ENCODE measurements at regions not wholly inside any gene's neighbourhood (a gene's known extent, or its start where the extent isn't known, plus 50 kb on each side); places are given as distances from the start of the nearest gene placed in this dataset.

DNA sequence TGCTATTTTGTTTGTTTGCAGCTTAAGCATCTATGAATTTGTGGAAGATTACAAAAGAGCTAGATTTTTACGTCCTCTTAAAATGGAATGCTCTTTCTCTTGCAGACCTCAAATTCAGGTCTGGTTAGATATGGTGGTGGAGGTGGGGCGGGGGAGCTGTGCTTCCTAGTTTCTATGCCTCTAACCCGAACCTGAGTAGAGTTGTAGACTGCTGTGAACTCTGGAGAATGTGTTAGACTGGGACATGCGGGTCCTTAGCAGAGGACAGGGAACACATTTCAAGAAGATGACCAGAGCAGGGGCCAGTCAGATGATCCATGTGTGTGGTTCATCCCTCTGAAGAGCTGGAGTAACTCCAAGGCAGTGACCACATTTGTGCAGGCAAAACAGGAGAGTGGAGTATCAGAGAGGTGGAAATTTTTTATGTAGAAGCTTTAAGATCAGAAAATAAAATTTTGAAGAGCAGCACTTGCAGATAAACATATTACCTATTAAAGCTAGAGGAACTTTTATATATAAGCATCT is 154.9 kb downstream of the FAM174A start:
- H3K36me3 ChIP-seq, result no peaks in the 10 kb centered on the region
- TF ChIP-seq, protein P1, sequence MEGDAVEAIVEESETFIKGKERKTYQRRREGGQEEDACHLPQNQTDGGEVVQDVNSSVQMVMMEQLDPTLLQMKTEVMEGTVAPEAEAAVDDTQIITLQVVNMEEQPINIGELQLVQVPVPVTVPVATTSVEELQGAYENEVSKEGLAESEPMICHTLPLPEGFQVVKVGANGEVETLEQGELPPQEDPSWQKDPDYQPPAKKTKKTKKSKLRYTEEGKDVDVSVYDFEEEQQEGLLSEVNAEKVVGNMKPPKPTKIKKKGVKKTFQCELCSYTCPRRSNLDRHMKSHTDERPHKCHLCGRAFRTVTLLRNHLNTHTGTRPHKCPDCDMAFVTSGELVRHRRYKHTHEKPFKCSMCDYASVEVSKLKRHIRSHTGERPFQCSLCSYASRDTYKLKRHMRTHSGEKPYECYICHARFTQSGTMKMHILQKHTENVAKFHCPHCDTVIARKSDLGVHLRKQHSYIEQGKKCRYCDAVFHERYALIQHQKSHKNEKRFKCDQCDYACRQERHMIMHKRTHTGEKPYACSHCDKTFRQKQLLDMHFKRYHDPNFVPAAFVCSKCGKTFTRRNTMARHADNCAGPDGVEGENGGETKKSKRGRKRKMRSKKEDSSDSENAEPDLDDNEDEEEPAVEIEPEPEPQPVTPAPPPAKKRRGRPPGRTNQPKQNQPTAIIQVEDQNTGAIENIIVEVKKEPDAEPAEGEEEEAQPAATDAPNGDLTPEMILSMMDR (IDR thresholded peaks at IDR 0.05), result no peak
- no peak for DNase-seq
- H3K4me3 ChIP-seq, result no peak overlapping the region
- H3K9me3 ChIP-seq, result no peaks in the 10 kb centered on the region
- no peak overlapping the region for H3K9ac ChIP-seq (ENCODE audit: low read depth in 2 of 2, low read length in 2 of 2)
- intact Hi-C loops (cut with DNase I), result no loop called here
- no peaks in the 10 kb centered on the region for H3K4me1 ChIP-seq
- no peak overlapping the region for H3K27ac ChIP-seq
- H3K27me3 ChIP-seq, result no peaks in the 10 kb centered on the region

DNA sequence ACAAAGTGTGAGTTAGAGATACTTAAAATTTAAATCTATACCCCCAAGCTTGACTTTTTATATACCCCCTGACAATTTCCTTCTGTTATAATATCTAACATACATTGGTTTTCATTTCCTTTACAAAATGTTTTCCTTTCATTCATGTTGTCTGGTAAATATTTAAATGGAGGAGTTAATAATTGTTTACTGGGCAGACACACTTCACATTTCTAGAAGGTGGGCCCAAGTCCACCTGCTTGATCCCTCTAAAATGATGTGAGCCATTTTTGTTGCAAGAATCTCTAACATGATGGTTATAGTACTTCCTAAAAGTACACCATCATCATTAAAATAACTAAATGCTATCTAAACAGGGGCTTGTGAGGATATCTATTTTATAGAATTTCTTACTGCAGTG is 155.9 kb downstream of the FAM174A start:
- DNase-seq, result no peak
- no peak overlapping the region for H3K4me3 ChIP-seq
- H3K27me3 ChIP-seq, result no peaks in the 10 kb centered on the region
- H3K36me3 ChIP-seq, result no peaks in the 10 kb centered on the region
- H3K4me1 ChIP-seq, result no peaks in the 10 kb centered on the region
- H3K9me3 ChIP-seq, result no peaks in the 10 kb centered on the region
- H3K27ac ChIP-seq, result no peak overlapping the region
- no peak overlapping the region for H3K9ac ChIP-seq (ENCODE audit: low read depth in 2 of 2, low read length in 2 of 2)
- intact Hi-C loops (cut with DNase I), result no loop called here
- TF ChIP-seq, protein P1 (IDR thresholded peaks at IDR 0.05), result no peak

DNA sequence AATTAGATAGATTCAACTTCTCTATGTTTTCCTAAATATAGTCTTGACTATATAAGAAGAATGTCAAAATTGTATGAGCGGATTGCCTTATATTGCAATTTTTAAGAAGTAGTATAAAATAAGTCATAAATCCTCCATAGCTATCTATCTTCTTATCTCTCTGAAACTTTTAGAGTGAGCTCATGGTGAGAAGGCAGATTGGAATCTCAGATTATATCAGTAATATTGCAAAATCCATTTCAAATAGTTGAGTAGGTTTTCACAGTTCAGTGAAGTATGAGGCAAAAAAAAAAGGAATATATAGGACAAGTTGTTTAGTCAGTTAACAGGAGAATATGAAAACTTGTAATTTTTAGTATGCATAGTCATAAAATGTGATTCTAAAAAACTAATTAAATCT is 156.4 kb downstream of the FAM174A start:
- Histone ChIP-seq H3K27ac (no peak overlapping the region), H3K9ac (ENCODE audit: low read depth in 2 of 2, low read length in 2 of 2) (no peak overlapping the region)

DNA sequence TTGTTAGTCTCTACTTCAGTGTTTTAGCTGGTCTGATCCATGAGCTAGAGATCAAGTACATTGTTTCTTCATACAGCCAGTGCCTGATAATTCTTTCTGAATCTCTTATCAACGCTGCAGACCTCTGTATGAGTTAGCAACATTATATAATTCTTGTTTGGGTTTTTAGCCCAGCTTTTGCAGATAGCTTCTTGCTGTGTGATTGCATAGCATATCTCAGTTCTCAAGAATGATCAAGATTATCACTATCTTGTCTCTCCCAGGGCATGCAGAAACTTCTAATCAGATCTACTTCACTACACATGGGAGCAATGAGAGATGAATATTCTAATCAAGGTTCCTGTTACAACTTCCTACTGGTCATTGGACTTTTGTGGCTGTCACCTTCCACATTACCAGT is 158.3 kb downstream of the FAM174A start:
- no peak overlapping the region for H3K27ac ChIP-seq
- no peak overlapping the region for H3K4me3 ChIP-seq
- no peaks in the 10 kb centered on the region for H3K9me3 ChIP-seq
- H3K9ac ChIP-seq (ENCODE audit: low read depth in 2 of 2, low read length in 2 of 2), result no peak overlapping the region
- intact Hi-C loops (cut with DNase I), result no loop called here
- H3K27me3 ChIP-seq, result no peaks in the 10 kb centered on the region
- no peaks in the 10 kb centered on the region for H3K4me1 ChIP-seq
- no peak for DNase-seq
- H3K36me3 ChIP-seq, result no peaks in the 10 kb centered on the region
- TF ChIP-seq, protein P1 (IDR thresholded peaks at IDR 0.05), result no peak

More for the DNA sequence above, 156.4 kb downstream of the FAM174A start:
- intact Hi-C loops (cut with DNase I), result no loop called here
- TF ChIP-seq, protein P1 (IDR thresholded peaks at IDR 0.05), result no peak
- no peaks in the 10 kb centered on the region for H3K4me1 ChIP-seq
- no peak overlapping the region for H3K4me3 ChIP-seq
- no peaks in the 10 kb centered on the region for H3K27me3 ChIP-seq
- no peak for DNase-seq
- H3K9me3 ChIP-seq, result no peaks in the 10 kb centered on the region
- no peaks in the 10 kb centered on the region for H3K36me3 ChIP-seq

DNA sequence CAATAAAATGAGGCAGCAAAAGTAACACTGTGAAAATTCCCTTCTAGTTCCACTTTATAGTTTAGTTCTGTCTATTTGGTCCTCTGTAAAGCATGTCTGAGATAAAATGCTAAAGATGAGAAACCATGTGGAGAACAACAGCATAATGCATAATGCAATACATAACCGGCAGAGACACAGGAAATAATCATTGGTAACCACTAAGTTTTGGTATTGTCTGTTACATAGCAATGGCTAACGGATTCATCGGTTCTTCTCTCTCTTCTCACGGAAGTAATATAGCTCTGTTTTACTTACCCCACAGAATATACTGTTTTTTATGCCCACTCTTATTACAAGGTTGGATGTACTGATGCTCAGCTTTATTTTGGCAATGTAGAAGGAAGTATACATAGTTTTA is 158.9 kb downstream of the FAM174A start:
- no peak overlapping the region for H3K4me3 ChIP-seq
- TF ChIP-seq, protein P1 (IDR thresholded peaks at IDR 0.05), result no peak
- H3K27me3 ChIP-seq, result no peaks in the 10 kb centered on the region
- no peak overlapping the region for H3K9ac ChIP-seq (ENCODE audit: low read depth in 2 of 2, low read length in 2 of 2)
- DNase-seq, result no peak
- intact Hi-C loops (cut with DNase I), result no loop called here
- H3K27ac ChIP-seq, result no peak overlapping the region
- H3K9me3 ChIP-seq, result no peaks in the 10 kb centered on the region
- no peaks in the 10 kb centered on the region for H3K36me3 ChIP-seq
- H3K4me1 ChIP-seq, result no peaks in the 10 kb centered on the region

Measured in colonic mucosa (tissue), 4 donors.